ENCODE measurements at regions not wholly inside any gene's neighbourhood (a gene's known extent, or its start where the extent isn't known, plus 50 kb on each side); places are given as distances from the start of the nearest gene placed in this dataset.
"Not testable (repeated sequence)": the region's sequence is repeated elsewhere in the genome, so short reads cannot be mapped to it uniquely, and the experiment has no call there.

DNA sequence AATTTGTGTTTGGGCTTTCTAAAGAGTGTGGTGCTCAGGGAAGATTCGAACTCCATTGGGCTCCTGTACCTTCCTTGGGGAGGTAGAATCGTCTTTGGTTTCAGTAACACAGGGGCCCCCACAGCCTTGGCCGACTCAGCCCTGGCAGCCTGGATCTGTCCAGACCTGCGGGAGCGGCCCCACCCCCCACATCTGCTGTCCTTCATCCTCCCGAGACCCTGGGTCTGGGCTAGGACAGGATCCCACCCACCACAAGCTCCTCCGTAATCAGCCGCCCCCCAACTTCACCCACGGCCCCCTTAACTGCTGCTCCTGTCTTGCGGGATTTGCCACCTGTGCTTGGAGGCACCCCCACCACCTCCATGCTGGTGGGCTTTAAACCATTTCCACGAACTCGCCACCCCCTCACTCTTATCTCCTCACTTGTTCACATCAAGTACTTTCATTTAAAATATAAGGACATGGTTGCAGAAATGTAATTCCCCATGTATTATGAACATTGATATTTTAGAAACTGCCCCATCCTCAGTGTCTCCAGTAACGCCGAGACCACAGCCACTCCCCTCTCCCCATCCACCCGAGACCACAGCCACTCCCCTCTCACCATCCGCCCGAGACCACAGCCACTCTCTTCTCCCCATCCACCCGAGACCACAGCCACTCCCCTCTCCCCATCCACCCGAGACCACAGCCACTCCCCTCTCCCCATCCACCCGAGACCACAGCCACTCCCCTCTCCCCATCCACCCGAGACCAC is 84.7 kb upstream of the SFSWAP start:
- not testable (repeated sequence) for DNase-seq

DNA sequence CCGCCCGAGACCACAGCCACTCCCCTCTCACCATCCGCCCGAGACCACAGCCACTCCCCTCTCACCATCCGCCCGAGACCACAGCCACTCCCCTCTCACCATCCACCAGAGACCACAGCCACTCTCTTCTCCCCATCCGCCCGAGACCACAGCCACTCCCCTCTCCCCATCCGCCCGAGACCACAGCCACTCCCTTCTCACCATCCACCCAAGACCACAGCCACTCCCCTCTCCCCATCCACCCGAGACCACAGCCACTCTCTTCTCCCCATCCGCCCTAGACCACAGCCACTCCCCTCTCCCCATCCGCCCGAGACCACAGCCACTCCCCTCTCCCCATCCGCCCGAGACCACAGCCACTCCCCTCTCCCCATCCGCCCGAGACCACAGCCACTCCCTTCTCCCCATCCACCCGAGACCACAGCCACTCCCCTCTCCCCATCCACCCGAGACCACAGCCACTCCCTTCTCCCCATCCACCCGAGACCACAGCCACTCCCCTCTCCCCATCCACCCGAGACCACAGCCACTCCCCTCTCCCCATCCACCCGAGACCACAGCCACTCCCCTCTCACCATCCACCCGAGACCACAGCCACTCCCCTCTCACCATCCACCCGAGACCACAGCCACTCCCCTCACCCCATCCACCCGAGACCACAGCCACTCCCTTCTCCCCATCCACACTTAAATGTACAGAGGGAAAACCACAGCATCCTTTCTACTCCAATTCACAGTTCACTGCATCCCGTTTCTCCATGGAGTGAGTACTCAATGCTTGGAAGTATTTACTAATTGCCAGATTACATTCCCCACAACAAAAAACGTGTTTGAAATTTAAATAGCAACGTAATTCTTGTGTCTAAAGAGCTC is 83.5 kb upstream of the SFSWAP start:
- DNase-seq, result not testable (repeated sequence)

DNA sequence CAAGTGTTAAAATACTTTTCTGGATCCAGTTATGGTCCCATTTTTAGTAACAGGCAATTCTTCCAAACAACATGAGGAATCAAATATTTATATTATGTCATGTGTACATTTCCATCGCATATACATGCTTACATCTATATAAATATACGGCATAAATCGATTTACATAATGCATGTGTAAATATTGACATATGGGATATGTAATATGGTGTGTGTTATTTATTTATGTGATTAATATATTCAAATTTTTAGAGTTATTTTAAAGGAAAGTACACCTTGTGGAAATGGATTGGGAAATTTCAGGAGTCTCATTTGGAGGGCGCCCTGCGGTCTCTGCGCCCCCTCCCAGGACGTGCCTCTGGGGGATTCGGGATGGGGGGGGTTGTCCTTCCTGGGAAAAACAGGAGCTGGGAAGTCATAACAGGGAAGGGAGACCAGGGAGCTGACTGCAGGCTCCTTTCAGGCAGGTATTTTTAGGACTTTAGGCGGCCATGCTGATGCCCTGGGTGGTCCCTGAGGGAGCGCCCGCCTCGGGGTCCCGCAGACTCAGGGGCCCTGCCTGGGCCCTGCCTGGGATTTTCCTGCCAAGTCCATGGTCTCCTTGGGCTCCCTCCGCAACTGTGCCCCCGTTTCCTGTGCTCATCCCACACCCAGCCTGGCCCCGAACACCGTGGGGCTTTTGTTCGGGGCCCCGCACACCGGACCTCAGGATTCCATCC is 82.7 kb upstream of the SFSWAP start:
- no peak for DNase-seq

DNA sequence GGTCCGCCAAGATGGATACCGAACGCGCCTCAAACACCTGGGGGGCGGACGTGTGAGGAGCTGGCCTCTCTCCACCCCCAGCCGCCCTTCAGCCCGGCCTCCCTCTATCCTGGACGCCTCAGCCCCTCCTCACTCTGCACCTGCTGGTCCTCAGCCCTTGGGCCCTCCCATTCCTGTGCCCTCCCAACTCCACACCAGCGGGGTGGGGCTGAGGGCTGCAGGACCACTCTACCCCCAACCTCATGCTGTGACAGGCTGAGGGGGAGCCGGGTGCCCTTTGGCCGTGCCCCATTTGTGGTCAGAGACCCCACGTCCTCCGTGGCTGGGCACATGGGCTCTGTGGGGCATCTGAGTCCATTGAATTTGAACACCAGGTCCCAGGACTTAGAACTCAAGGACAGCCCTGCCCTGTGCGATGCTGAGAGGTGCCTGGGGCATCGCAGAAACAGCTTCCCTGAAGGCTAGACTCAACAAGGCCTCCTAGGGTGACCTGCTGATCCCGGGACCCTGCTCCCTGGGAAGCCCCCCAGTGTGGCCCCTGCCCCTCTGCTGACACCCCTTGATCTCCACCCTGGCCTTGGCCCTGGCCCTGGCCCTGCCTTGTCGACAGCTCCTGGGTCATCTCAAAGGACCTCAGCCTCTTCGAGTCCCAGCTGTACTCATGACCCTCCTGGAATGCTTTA is 82.0 kb upstream of the SFSWAP start:
- DNase-seq, result no peak

DNA sequence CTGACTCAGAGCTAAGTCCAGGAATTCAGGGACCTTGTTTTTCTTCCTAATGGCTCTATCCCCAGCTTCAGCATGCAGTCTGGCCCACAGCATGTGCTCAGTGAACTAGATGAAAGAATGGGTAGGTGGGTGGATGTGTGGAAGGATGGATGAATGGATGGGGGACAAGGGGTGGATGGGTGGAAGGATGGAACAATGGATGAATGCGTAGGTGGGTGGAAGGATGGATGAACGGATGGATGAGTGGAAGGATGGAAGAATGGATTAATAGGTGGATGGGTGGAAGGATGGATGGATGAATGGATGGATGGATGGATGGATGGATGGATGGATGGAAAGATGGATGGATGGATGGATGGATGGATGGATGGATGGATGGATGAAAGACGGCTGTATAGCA is 79.7 kb upstream of the SFSWAP start:
- DNase-seq, result no peak

DNA sequence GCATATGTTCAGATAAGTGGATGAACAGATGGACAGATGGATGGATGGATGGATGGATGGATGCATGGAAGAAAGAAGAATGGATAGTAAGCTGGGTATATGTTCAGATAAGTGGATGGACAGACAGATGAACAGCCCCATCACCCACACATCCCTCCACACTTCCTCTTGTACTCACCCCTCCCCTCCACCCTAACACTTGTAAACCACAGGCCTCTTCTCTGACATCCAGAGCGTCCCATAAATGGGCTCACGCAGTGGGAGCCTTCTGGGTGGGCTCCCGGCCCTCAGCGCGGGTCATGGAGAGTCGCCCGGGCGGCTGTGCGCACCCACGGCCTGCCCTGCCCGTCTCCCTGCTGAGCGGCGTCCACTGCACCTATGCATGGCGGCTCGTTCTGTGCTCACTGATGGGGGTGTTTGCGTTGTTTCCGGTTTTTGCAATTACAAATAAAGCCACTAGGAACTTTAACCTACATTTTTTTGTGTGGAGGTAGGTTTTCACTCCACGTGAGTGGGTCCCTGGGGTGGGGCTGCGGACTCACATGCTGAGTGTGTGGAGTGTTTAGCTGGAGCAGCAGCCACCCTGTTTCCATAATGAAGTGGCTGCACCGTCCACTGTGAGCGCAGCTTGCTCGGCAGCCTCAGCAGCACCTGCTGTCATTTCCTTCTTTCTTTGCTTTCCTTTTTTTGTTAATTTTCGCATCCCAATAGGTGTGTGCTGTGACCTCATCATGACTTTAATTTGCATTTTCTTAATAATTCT is 78.8 kb upstream of the SFSWAP start:
- DNase-seq, result not testable (repeated sequence)

DNA sequence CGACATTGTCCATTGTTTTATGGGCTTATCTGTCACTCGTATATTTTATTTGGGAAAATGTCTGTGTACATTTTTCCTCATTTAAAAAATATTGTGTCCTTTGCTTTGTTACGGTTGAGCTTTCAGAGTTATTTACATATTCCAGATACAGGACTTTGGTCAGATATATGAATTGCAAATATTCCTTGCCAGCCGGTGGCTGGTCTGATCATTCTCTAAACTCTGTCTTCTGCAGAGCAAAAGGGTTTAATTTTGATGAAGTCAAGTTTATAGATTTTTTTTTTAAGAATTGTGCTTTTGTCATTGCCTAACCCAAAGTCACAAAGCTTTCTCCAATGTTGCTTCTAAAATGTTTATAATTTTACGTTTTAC is 78.3 kb upstream of the SFSWAP start:
- DNase-seq, result not testable (repeated sequence)

DNA sequence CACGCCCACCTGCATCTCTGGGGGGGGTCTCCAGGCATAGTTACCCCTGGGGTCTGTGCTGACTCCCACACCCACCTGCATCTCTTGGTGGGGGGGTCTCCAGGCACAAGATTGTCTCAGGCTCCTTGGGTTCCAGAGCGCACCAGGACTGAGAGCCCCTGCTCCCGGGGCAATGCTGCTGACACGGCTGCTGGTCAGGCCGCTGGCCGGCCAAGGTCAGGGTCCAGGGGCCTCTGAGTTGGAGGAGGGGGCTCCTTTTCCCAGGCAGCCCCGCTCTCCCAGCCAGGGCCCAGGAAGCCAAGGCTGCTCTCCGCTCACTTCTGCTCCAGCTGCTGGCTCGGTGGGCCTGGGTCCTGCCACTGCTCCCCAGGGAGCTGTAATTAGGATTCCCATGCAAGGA is 77.3 kb upstream of the SFSWAP start:
- not testable (repeated sequence) for DNase-seq

DNA sequence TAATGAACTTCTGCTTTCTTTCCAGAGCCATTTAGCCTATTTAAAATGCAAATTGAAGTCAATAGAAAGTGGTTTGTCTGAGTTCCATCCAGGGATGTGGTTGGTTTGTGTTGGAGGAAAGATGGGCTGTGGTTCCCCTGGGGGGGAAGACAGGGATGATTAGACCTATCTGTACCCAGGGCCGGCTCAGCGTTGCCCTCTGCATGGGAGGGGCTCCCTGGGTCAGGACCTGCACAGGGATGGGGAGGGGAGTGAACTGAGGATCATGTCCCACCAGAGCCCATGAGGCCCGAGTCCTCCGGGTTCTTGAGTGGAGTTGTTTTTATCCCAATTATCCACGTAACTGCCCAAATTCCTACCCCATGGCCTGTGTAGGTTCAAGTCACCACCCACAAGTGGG is 76.9 kb upstream of the SFSWAP start:
- DNase-seq, result no peak

DNA sequence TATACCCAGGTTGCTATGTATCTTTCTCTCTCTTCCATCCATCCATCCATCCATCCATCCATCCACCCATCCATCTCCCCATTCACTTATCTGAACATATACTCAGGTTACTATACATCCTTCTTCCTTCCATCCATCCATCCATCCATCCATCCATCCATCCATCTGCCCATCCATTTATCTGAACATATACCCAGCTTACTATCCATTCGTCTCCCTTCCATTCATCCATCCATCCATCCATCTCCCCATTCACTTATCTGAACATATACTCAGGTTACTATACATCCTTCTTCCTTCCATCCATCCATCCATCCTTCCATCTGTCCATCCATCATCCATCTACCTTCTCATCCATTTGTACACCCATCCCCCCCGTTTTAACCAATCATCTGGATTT is 75.9 kb upstream of the SFSWAP start:
- DNase-seq, result not testable (repeated sequence)

DNA sequence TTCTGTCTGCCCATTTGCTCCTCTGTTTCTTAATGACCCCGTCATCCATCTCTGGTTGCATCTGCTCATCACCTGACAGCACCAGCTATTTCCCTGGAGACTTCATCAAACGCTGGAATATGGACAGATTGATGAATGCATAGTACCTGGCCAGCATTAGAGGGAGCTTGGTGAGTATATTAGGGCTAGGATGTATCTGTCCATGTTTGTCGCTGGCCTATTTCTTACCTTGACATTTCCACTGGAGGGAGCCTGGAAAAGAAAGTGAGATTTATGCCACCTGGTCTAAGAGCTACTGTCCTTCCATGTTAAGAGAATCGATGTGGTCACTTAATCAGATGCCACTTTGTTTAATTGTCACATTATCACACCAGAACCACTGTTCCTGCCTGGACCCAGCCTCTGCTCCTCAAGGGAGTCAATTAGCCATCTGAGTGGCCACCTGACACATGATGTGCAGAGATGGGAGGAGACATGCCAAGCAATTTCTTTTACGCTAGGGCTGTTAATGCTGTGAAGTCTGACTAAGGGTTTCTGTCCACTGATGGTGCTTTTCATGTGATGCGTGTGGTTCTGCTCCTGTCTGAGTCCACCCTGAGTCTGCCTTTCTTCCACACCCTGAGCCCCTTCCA is 75.3 kb upstream of the SFSWAP start:
- DNase-seq, result no peak

DNA sequence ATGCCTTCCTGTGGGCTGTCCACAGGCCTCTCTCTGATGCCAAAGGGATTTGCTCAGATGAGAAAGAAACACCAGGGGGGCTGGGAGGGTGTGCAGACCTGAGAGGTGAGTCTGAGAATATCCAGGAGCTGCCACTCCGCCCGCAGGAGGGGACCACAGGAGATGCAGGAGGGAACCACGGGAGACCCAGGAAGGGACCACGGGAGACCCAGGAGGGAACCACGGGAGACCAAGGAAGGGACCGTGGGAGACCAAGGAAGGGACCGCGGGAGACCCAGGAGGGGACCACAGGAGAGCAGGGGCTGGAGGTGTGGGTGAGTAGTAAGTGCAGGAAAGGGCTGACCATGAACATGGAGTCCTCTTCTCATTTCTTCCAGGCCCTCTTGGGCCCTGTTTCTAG is 74.6 kb upstream of the SFSWAP start:
- DNase-seq, result no peak

DNA sequence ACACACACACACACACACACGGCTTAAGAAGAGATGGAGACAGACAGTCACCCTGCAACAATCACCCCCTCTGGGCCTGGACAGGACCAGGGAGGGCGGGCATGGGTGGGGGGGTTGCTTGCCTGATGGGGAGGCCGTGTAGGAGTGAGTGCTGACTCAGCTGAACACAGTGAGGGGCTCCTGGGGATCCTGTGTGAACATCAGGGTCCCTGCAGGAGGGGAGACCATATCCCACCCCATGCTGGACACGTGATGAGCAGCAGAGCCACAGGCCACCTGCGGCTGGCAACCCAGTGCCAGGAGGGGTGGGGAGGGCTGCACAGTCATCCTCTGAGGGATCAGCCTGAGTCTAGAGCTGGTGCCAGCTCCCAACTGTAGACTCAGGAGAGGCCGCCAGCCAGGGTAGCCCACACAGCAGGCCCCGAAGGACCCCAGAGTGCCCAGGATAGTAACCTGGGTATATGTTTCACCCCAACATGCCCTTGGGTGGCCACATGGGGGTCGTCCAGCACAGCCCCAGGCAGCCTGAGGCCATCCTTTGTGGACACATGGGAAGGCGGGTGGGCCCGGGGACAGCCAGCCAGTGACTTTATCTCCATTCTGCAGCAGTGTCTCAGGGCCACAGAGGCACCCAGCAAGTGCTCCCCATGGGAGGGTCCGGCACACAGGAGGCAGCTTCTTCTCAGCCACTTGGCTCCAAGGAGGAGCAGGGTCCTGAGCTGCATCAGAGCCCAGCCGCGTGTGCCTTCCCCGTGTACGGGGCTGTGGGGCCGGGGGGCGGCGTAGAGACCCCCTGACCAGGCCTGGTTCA is 73.7 kb upstream of the SFSWAP start:
- no peak for DNase-seq

DNA sequence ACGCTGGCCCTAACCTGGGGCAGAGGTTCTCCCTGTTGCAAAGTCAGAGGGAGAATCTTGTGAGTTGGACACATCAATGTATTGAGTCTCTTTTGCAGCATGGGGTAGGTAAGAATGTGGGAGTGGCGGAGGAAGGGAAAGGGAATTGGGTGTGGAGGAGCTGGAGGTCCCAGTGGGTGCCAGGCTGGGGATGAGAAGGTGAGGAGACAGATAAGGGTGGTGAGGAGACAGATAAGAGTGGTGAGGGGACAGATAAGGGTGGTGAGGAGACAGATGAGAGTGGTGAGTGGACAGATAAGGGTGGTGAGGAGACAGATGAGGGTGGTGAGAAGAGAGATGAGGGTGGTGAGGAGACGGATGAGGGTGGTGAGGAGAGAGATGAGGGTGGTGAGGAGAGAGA is 72.9 kb upstream of the SFSWAP start:
- DNase-seq, result no peak

DNA sequence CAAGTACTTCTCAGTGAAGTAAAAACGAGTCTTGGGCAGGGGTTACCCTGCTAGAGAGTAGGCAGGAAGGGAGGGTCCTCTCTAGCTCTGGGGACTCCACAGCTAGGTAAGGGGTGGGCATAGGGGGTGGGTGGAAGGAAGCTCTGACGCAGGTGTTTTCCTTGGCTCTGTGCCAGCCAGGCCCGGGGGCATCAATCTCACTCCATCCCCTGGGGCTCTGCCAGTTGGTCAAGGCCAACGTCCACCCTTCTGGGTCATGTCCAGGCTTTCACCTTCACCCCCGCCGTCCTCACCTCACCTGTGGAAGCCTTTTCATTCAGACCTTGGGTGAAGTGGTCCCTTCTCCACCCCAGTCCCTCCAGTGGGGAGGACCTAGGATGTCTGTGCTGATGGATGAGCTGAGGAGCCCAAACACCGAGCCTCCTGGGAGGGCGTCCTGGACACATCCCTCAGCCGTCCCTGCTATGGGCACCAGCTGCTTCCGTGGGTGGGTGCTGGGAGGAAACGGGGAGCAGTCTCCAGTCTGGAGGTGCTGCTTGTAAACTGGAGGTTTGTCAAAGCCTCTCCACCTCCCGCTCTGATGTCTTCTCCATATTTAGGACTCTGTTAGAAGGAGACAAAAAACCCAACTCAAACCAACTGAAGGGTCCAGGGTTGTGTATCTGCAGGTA is 71.5 kb upstream of the SFSWAP start:
- no peak for DNase-seq

DNA sequence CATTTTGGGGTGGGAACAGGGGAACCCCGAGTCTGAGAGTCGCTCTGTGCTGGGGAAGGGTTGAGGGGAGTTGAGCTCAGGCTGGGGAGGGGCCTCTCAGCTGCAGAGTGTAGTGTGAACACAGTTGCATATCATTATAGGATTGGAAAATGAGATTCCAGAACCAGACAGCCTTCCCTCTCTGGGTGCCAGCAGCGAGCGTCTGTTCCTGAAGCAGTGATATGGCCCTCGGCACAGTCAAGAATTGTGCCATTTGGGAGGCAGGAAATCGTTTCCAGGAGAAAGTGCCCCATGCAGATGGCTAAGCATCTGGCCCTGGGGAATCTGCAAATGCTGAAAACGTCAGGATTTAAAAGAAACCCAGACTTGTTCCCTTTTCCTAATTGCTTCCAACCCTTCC is 70.4 kb upstream of the SFSWAP start:
- no peak for DNase-seq

DNA sequence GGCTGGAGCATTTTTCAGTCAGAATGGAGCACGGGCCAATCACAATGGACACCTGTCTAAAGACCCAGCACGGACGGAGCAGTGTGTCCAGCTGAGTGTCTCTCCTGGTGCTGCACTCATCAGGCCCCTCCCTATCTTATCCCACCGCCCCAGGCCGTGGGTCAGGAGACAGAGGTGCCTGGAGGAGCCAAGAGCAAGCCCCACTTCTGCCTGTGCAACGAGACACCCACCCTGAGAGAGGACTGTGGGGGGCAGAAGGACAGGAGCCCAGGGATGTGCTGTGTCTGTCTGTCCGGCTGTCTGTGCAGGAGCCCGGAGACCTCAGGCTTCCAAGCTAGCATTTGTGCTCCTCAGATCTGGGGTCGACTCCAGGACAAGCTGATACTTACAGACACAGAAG is 69.6 kb upstream of the SFSWAP start:
- no peak for DNase-seq

DNA sequence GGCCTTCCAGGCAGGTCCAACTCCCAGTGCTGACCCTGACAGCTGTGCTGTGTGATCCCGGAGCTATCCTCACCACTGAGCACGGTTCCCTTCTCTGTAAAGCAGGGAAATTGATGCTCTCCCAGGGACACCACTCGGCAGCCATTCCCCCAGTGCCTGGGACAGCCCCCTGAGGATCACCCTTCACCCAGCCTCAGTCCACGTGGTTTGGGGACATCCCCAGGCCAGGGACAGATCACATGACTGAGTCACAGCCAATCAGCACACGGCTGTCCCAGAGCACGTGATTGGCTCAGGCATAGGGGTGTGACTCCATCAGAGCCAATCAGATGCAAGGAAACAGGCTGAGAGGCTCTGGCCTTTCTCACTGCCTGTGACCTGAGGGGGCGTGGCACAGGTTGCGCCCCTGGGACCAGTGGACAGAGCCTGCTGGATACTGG is 68.8 kb upstream of the SFSWAP start:
- no peak for DNase-seq

DNA sequence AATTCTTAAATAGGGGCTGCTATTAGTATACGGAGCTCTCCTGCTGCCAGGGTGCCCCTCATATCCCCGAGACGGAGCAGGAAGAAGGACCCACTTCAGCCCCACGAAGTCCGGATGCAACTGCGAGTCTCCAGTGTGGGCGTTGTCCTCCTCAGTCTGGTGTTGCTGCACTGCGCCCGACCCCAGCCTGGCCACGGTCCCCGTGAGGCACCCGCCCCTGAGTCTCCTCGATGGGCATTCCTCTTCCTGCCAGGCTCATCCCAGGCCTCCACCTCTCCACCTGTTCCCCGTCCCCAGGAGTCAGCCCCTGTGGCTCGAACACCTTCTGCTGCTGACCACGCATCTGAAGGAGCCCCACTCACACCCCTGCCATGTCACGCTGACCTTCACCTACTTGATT is 68.1 kb upstream of the SFSWAP start:
- DNase-seq, result no peak
